ENCODE measurements at regions not wholly inside any gene's neighbourhood (a gene's known extent, or its start where the extent isn't known, plus 50 kb on each side); places are given as distances from the start of the nearest gene placed in this dataset.

DNA sequence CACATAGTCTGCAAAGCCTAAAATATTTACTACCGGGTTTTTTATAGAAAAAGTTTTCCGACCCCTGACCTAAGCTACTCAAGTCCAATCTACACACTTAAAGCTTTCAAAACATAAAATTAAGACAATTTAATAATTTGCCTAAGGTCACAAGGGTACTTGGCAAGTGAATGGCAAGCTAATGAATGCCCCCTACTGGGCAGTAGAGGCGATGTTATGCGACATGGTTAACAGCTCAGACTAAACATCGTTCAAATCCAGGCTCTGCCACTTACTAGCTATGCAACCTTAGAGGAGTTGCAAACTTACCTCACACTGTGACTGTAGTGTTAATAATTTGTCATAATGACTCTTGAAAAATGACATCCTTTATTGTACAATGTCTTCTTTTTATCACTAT lies 317.2 kb upstream of the NFIA start:
- TF ChIP-seq, protein P1, sequence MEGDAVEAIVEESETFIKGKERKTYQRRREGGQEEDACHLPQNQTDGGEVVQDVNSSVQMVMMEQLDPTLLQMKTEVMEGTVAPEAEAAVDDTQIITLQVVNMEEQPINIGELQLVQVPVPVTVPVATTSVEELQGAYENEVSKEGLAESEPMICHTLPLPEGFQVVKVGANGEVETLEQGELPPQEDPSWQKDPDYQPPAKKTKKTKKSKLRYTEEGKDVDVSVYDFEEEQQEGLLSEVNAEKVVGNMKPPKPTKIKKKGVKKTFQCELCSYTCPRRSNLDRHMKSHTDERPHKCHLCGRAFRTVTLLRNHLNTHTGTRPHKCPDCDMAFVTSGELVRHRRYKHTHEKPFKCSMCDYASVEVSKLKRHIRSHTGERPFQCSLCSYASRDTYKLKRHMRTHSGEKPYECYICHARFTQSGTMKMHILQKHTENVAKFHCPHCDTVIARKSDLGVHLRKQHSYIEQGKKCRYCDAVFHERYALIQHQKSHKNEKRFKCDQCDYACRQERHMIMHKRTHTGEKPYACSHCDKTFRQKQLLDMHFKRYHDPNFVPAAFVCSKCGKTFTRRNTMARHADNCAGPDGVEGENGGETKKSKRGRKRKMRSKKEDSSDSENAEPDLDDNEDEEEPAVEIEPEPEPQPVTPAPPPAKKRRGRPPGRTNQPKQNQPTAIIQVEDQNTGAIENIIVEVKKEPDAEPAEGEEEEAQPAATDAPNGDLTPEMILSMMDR (IDR thresholded peaks at IDR 0.05), result peak in 4 of 5 experiments; percentile 10 to 30 (median 20)
- no peak for TF ChIP-seq POLR2A (IDR thresholded peaks at IDR 0.05)
- no peak for TF ChIP-seq EP300 (IDR thresholded peaks at IDR 0.05)

Measured in tibial nerve (tissue), 4 donors.